ENCODE measurements at regions not wholly inside any gene's neighbourhood (a gene's known extent, or its start where the extent isn't known, plus 50 kb on each side); places are given as distances from the start of the nearest gene placed in this dataset.
A peak's percentile ranks its signal among the peaks of the same experiment; 100 is the strongest.

- Mint-ChIP-seq H3K27ac (no peak overlapping the region), H3K36me3 (peaks cover 0 to 15% of the 10 kb centered on the region in 2 donors), H3K9me3 (no peaks in the 10 kb centered on the region), H3K4me3 (peak overlapping the region in 1 of 8 donors; percentile 57), H3K27me3 (peaks cover 70 to 83% (median 76%) of the 10 kb centered on the region in 3 donors), H3K4me1 (peaks cover 6 to 12% (median 7%) of the 10 kb centered on the region in 3 donors)
- no peak for DNase-seq
- no peak for ATAC-seq (ENCODE audit: low read depth in 2 of 2)
Measured at GRCh38 chr14:104461676-104462449, 117.7 kb upstream of the C14orf180 start.

- no peak for ATAC-seq (ENCODE audit: low read depth in 2 of 2)
- H3K4me3 Mint-ChIP-seq, result peak overlapping the region in 1 of 8 donors; percentile 61
- peaks cover 0 to under 1% (median 0%) of the 10 kb centered on the region in 7 donors for H3K9me3 Mint-ChIP-seq
- H3K36me3 Mint-ChIP-seq, result peaks cover 0 to 15% of the 10 kb centered on the region in 2 donors
- no peak overlapping the region for H3K27ac Mint-ChIP-seq
- no peak for DNase-seq
- H3K4me1 Mint-ChIP-seq, result peaks cover 6 to 12% (median 7%) of the 10 kb centered on the region in 3 donors
- H3K27me3 Mint-ChIP-seq, result peaks cover 68 to 75% (median 75%) of the 10 kb centered on the region in 3 donors
Measured at GRCh38 chr14:104462651-104463630, 116.6 kb upstream of the C14orf180 start.

- H3K27ac Mint-ChIP-seq, result no peak overlapping the region
- H3K9me3 Mint-ChIP-seq, result peaks cover 0 to 3% (median 0%) of the 10 kb centered on the region in 7 donors
- peaks cover 57 to 69% (median 62%) of the 10 kb centered on the region in 3 donors for H3K27me3 Mint-ChIP-seq
- H3K4me1 Mint-ChIP-seq, result peaks cover 6 to 12% (median 7%) of the 10 kb centered on the region in 3 donors
- no peak overlapping the region for H3K4me3 Mint-ChIP-seq
- ATAC-seq (ENCODE audit: low read depth in 2 of 2) (no peak), DNase-seq (no peak)
- H3K36me3 Mint-ChIP-seq, result peaks cover 0 to 8% of the 10 kb centered on the region in 2 donors
Measured at GRCh38 chr14:104464907-104465306, 114.7 kb upstream of the C14orf180 start.

- Mint-ChIP-seq H3K36me3 (peaks cover 0 to 6% of the 10 kb centered on the region in 2 donors), H3K27ac (no peak overlapping the region), H3K4me3 (no peak overlapping the region), H3K27me3 (peaks cover 49 to 67% (median 53%) of the 10 kb centered on the region in 3 donors), H3K9me3 (peaks cover 0 to 3% (median 0%) of the 10 kb centered on the region in 7 donors), H3K4me1 (peaks cover 6% of the 10 kb centered on the region in 3 donors)
- ATAC-seq (ENCODE audit: low read depth in 2 of 2) (no peak), DNase-seq (no peak)
Measured at GRCh38 chr14:104465482-104466390, 113.8 kb upstream of the C14orf180 start.

- H3K27ac Mint-ChIP-seq, result no peak overlapping the region
Measured at GRCh38 chr14:104467236-104467635, 112.3 kb upstream of the C14orf180 start.

GRCh38 chr14:104467641-104468040 is 111.9 kb upstream of the C14orf180 start:
- Mint-ChIP-seq H3K4me1 (peaks cover 0 to 9% (median 3%) of the 10 kb centered on the region in 3 donors), H3K4me3 (no peak overlapping the region), H3K9me3 (peaks cover 0 to 9% (median 0%) of the 10 kb centered on the region in 7 donors), H3K27me3 (peaks cover 52 to 70% (median 58%) of the 10 kb centered on the region in 3 donors), H3K27ac (no peak overlapping the region), H3K36me3 (no peaks in the 10 kb centered on the region)
- no peak for DNase-seq
- ATAC-seq (ENCODE audit: low read depth in 2 of 2), result no peak

More at GRCh38 chr14:104467236-104467635, 112.3 kb upstream of the C14orf180 start:
- no peak for DNase-seq
- H3K36me3 Mint-ChIP-seq, result no peaks in the 10 kb centered on the region
- no peak overlapping the region for H3K4me3 Mint-ChIP-seq
- H3K4me1 Mint-ChIP-seq, result peaks cover 0 to 8% (median 3%) of the 10 kb centered on the region in 3 donors
- no peak for ATAC-seq (ENCODE audit: low read depth in 2 of 2)
- peaks cover 52 to 70% (median 58%) of the 10 kb centered on the region in 3 donors for H3K27me3 Mint-ChIP-seq
- peaks cover 0 to 9% (median 0%) of the 10 kb centered on the region in 7 donors for H3K9me3 Mint-ChIP-seq

GRCh38 chr14:104469591-104469990 is 110.0 kb upstream of the C14orf180 start:
- Mint-ChIP-seq H3K4me3 (no peak overlapping the region), H3K27me3 (peaks cover 43 to 54% (median 46%) of the 10 kb centered on the region in 3 donors), H3K27ac (no peak overlapping the region), H3K4me1 (peaks cover 0 to 9% (median 3%) of the 10 kb centered on the region in 3 donors), H3K36me3 (no peaks in the 10 kb centered on the region), H3K9me3 (peaks cover 0 to 9% (median 0%) of the 10 kb centered on the region in 7 donors)
- no peak for ATAC-seq (ENCODE audit: low read depth in 2 of 2)
- DNase-seq, result no peak

GRCh38 chr14:104470588-104470987 is 109.0 kb upstream of the C14orf180 start:
- Mint-ChIP-seq H3K36me3 (no peaks in the 10 kb centered on the region), H3K27ac (no peak overlapping the region), H3K27me3 (peaks cover 33 to 48% (median 36%) of the 10 kb centered on the region in 3 donors), H3K4me1 (peaks cover 0 to 9% (median 3%) of the 10 kb centered on the region in 3 donors), H3K4me3 (no peak overlapping the region), H3K9me3 (peaks cover 0 to 9% (median 0%) of the 10 kb centered on the region in 7 donors)
- no peak for DNase-seq
- no peak for ATAC-seq (ENCODE audit: low read depth in 2 of 2)

- DNase-seq, result no peak
- H3K27me3 Mint-ChIP-seq, result peaks cover 29 to 43% (median 31%) of the 10 kb centered on the region in 3 donors
- no peak for ATAC-seq (ENCODE audit: low read depth in 2 of 2)
- H3K9me3 Mint-ChIP-seq, result peaks cover 0 to 9% (median 0%) of the 10 kb centered on the region in 7 donors
- H3K4me3 Mint-ChIP-seq, result no peak overlapping the region
- H3K36me3 Mint-ChIP-seq, result no peaks in the 10 kb centered on the region
- peaks cover 0 to 9% (median 3%) of the 10 kb centered on the region in 3 donors for H3K4me1 Mint-ChIP-seq
- no peak overlapping the region for H3K27ac Mint-ChIP-seq
Measured at GRCh38 chr14:104471114-104471513, 108.5 kb upstream of the C14orf180 start.

GRCh38 chr14:104472073-104472472 is 107.5 kb upstream of the C14orf180 start:
- Mint-ChIP-seq H3K4me3 (no peak overlapping the region), H3K9me3 (peaks cover 0 to 9% (median 0%) of the 10 kb centered on the region in 7 donors), H3K27ac (peak overlapping the region in 1 of 6 donors; percentile 70), H3K36me3 (no peaks in the 10 kb centered on the region), H3K27me3 (peaks cover 29 to 36% (median 30%) of the 10 kb centered on the region in 3 donors), H3K4me1 (peaks cover 0 to 9% (median 3%) of the 10 kb centered on the region in 3 donors)
- DNase-seq, result no peak
- ATAC-seq (ENCODE audit: low read depth in 2 of 2), result no peak

- DNase-seq (no peak), ATAC-seq (ENCODE audit: low read depth in 2 of 2) (no peak)
- H3K4me1 Mint-ChIP-seq, result peaks cover 0 to 9% (median 3%) of the 10 kb centered on the region in 3 donors
- H3K4me3 Mint-ChIP-seq, result no peak overlapping the region
- H3K27me3 Mint-ChIP-seq, result peaks cover 30 to 35% (median 33%) of the 10 kb centered on the region in 3 donors
- no peak overlapping the region for H3K27ac Mint-ChIP-seq
- no peaks in the 10 kb centered on the region for H3K36me3 Mint-ChIP-seq
- peaks cover 0 to 9% (median 1%) of the 10 kb centered on the region in 7 donors for H3K9me3 Mint-ChIP-seq
Measured at GRCh38 chr14:104472536-104473243, 106.9 kb upstream of the C14orf180 start.

- Mint-ChIP-seq H3K36me3 (no peaks in the 10 kb centered on the region), H3K27me3 (peaks cover 28 to 32% (median 28%) of the 10 kb centered on the region in 3 donors), H3K4me1 (peaks cover 0 to 9% (median 3%) of the 10 kb centered on the region in 3 donors), H3K27ac (no peak overlapping the region), H3K4me3 (no peak overlapping the region), H3K9me3 (peaks cover 0 to 9% (median 0%) of the 10 kb centered on the region in 7 donors)
- ATAC-seq (ENCODE audit: low read depth in 2 of 2) (no peak), DNase-seq (no peak)
Measured at GRCh38 chr14:104473244-104473565, 106.4 kb upstream of the C14orf180 start.

Data from naive B cell (primary cell).